ENCODE measurements at regions not wholly inside any gene's neighbourhood (a gene's known extent, or its start where the extent isn't known, plus 50 kb on each side); places are given as distances from the start of the nearest gene placed in this dataset.
"Not testable (repeated sequence)": the region's sequence is repeated elsewhere in the genome, so short reads cannot be mapped to it uniquely, and the experiment has no call there.

DNA sequence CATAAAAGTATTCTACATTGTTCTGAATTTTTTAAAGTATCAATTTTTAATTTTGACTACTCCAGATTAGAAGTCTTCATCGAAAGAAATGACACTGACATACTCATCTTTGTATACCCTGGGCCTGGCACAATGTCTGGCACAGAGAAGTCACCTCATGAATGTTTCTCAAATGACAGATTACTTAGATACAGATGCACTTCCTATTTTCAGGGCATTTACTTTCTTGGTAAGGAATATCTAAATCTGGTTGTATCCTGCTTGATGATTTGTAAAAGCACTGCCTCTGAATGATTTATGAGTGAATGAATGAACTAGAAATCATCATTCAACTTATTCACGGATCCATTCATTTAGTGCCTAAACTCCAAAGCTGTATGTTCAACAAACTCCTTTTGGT is 1784.7 kb downstream of the LRRC4C start:
- DNase-seq (ENCODE audit: low spot score), result no peak

DNA sequence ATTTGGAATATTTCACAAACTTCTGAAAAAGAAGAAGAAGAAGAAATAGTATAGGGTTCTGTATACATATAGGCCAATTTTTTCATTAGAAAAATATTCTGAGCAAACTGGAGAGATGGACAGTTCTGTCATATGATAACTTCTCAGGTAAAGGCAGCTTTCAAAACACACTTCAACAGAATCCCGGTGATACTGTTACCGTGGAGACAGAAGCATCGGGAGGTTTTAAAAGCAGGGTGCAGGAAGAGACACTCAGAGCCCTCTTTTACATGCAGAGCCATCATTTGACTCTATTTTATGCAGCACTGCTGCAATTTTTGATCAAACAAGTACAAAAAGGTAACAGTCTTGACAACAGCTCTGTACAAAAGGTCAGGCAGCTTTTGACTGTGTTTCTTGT is 1785.4 kb downstream of the LRRC4C start:
- no peak for DNase-seq (ENCODE audit: low spot score)

DNA sequence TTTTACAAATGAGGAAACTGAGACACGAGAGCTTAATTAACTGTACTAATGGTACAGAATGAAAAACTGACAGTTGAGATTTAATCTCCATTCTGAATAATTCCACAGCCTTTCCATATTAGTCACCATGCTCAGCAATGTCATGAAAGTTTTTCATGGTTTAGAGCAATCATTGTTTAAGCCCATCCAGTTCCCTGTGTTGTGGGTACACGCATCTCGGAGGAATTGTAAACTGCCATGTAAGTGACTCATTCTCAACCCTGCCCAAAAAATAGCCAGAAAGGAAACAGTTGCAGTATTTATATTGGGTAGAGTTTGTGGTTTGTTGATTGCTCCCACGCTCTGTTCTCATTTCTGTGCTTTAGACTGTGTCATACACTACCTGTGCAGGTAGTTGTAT is 1790.8 kb downstream of the LRRC4C start:
- DNase-seq (ENCODE audit: low spot score), result no peak

DNA sequence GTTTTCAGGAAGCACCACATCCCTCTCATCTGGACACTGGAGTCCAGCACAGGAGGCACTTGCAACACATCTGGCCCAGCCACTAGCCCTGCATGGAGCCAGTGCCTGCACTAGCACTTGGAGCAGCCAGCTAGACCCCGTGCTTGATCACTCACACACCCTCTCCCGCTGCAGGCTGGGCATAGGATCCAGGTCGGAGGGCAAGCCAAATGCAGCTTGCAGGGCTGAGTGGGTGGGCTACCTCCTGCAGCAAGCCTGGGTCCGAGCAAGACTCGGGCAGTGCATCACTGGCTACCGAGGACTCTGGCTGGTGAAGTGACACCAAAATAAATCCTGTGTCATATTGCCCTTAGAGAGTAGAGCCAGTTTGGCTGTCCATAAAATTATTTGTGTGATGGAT is 1795.4 kb downstream of the LRRC4C start:
- DNase-seq (ENCODE audit: low spot score), result no peak

DNA sequence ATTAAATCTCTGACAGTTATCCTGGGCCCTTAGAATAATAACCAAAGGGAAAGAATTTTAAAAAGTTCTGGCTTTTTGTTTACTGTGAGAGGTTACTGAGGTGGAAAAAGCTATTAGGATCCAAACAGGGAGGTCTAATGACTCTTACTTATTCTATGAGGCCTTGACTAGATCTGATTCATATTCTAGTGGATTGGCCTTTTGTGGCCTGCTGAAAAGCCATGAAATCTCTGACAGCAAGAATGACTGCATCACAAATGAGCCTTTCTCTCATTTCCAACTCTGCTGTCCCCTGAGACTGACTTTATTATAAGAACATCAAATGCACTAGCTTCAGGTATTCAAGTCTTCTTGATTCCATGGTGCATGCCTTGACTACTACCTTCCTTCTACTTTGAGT is 1797.6 kb downstream of the LRRC4C start:
- no peak for DNase-seq (ENCODE audit: low spot score)

DNA sequence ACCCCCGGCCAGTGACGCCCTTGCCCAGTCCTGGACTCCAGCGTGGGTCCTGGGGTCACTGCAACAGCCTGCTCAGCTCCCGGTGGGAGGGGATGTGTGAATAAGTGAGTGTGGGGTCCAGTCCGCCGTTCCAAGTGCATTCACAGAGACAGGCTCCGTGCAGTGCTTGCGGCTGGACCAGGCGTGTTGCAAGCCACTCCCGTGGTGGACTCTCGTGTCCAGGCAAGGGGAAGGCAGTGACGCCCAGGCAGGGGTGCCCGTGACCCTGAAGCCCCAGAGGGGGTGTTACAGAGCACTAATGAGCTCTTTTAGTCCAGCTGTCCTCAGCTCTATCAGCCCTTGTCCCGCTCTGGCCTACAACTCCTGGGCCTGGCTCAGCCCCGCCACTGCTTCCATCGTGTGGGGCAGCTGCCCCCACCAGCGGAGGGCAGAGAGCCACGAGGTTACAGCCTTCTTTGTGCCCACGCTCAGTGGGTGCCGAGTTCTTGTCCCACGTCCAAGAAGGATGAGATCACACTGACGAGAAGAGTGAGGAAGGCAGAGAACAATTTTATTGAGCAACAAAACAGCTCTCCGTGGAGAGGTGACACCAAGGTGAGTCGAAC is 1807.5 kb downstream of the LRRC4C start:
- no peak for DNase-seq (ENCODE audit: low spot score)

DNA sequence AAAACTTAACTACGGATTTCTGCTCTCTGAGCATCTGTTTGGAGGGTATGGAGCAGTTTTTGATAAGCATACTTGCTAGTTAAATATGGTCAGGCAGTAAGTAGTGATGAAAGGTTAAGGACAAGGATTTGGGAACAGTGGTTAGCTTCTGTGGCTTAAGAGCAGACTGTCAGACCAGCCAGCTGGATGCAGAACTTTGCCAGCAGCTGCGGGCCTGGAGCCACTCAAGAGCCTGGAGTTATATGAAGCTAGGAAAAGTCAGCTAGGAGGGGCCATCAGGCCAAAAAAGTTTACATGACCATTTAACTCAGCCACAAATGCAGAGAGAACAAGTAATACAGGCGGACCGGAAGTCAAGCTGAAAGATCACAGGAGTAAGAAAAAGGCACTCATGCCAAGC is 1817.7 kb downstream of the LRRC4C start:
- no peak for DNase-seq (ENCODE audit: low spot score)

DNA sequence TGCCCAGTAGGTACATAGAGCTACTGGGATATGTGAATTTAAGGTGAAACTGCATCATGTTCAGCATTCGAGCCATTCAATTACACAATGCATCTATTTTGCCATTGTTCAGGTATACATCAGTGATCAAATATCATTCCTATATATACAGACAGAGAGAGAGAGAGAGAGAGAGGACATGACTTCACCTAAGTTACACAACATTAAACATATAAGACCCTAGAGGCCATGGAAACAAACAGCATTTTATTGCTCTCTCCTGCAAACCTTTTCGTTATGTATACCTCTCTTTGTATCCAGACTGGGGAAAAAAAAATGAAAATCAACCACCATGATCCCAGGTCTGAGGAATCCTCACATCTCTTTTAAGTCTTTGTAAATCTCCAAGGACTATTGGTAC is 1829.1 kb downstream of the LRRC4C start:
- DNase-seq (ENCODE audit: low spot score), result no peak

DNA sequence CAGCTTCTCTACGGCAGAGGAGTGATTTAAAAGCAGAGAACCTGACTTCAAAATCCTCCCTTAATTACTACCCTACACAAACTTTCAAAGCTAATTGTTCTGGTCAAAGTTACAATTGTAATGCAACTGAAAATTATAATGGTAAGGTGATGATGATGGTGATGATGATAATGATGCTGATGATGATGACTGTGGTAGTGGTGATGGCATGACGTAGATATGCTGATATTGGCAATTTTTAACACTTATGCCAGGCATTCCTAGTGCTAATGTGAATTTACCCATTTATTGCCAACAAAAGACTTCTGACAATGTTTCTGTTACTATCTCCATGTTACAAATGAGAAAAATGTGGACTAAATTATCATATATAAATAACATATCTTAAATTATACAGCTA is 1831.1 kb downstream of the LRRC4C start:
- DNase-seq (ENCODE audit: low spot score), result no peak

DNA sequence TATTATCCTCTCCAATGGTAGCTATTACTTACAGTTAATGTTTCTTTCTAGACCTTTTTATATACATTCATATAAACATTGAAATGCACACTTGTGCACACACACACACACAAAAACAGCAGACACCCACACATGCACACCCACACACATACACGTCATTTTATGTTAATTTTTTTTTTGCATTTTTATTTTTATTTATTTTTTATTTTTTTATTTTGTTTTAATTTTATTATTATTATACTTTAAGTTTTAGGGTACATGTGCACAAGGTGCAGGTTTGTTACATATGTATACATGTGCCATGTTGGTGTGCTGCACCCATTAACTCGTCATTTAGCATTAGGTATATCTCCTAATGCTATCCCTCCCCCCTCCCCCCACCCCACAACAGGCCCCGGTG is 1839.1 kb downstream of the LRRC4C start:
- DNase-seq (ENCODE audit: low spot score), result not testable (repeated sequence)

DNA sequence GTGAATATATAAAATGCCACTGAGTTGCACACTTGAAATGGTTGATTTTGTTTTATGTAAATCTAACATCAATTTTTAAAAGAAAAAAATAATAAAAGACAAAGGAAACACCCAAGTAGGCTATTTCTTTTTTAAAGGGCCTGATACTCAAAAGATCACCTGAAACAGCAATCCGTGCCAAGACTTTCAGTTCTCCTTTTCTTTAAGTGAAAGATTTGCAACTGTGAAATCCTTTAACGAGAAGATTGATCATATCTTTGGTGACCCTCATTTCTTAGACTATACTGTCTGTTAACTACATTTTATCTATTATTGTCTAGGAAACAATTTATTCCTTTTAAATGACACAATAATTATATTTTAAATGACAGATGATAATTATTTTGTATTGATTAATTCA is 1841.5 kb downstream of the LRRC4C start:
- DNase-seq (ENCODE audit: low spot score), result no peak

DNA sequence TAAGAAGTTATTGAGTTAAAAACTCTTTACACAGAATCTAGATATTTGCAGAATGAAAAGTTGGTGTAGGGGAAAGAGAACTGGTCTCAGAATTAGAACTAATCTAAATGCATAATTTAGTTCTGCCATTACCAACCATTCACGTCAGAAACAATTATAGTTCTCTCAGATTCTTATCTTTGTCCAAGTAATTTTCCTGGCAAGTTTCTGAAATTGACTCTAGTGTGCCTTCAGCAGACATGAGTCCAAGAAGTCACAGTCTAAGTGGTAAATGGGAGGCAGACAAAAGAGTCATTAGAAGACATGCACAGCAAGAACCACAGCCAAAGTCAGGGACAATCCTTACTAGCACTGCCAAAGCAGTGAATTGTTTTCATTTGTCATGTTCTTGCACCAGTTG is 1870.1 kb downstream of the LRRC4C start:
- no peak for DNase-seq (ENCODE audit: low spot score)

DNA sequence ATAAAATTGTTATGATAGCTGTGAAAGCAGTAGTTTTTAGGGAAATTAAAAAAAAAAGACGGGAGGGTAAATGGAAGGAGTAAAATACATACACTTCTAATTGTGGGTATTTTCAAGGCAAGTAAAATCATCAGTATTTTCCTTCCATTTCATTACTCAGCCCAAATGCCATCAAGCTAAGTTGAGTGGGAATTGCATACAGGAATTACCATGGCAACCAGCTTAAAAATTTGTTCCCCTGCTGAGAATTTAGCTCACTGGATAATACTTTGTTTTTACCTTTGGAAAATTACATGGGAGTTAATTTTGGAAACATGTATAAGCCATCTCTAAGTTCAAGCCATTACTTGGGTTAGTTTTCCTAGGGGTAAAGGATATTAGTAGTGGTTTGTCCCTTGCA is 1873.4 kb downstream of the LRRC4C start:
- DNase-seq (ENCODE audit: low spot score), result no peak

DNA sequence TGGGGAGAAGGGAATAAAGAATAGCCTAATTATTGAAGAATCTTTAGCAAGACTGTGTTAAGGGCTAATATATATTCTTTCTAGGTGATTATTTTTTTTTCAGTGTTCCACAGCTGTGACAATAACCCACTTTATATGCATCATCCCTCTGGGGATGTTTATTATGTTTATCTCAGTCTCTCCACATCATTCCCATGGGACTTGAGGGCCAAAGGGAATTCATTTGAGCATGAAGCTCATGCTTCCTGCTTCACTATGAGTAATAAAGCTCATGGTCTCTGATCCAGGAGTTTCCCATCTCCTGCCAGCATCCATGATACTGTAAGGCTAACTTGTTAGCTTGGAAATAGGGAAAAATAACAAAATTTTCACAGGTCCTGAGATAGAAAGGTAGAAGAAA is 1888.4 kb downstream of the LRRC4C start:
- no peak for DNase-seq (ENCODE audit: low spot score)

DNA sequence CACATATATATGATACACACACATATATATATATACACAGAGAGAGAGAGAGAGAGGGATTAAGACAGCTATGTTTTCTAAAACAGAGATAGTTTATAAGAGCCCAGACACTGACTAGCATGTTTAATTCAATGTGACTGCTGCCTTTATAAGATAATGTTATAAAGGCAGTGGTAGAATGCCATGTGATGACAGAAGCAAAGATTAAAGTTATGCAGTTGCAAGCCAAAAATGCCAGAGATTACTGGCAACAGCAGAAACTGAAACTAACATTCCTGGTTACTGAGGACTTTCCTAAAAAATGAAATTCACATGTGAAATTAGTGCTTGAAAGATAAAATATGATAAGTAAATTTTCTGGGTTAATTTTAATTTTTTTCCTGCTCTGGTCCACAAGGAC is 1888.9 kb downstream of the LRRC4C start:
- no peak for DNase-seq (ENCODE audit: low spot score)

DNA sequence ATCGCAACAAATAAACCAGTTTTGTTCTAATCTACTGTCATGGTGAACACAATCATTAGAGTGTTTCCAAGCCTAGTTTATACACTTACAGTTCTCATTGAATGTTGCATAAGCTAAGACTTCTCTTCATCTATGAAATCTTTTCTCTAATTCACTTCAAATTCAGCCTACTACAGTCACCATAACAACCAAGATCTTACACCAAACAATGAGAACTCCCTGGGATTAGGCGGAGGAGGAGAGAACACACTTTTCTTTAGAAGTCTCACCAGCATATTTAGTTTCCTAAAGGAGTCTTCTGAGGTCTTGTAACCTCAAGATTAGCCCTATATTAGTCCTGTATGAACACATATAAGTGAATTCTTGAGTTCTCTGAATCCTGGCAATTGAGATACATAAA is 1889.7 kb downstream of the LRRC4C start:
- DNase-seq (ENCODE audit: low spot score), result no peak

DNA sequence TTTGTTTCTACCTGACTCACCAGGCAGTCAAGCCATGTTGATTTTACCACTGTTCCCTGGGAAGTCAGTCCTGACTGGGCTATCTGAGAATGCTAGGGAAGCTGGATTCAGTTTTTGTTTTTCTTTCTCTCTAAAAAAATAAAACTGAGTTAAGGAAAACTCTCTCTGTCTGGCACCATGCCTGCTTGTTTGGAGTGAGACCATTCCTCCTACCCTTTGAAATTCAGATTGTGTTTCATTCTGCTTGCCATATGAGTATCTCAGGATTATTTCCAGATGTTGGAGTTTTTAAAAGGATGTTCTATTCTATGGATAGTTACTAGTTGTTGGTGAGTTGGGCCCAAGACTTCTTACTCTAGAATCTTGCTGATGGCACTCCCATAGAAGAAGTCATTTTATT is 1917.0 kb downstream of the LRRC4C start:
- no peak for DNase-seq (ENCODE audit: low spot score)

DNA sequence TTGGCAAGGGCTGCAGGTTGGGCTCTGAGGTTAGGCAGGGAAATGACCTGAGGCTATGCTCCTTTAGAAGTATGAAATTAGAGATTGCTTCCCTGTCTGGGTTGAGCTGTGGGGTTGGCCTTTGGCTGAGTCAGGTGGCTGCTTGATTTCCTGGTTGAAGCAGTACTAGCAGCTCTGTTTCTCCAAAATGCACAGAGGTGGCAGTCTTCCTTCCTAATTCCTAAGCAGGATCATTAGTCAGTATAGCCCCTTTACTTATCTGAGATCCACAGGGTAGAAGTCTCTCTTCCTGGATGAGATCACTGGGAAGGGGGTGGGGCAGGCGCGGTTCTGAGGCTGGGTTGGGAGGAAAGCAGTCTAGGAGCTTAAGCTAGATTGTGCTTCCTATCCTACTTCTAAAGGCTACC is 1917.5 kb downstream of the LRRC4C start:
- DNase-seq (ENCODE audit: low spot score), result no peak

DNA sequence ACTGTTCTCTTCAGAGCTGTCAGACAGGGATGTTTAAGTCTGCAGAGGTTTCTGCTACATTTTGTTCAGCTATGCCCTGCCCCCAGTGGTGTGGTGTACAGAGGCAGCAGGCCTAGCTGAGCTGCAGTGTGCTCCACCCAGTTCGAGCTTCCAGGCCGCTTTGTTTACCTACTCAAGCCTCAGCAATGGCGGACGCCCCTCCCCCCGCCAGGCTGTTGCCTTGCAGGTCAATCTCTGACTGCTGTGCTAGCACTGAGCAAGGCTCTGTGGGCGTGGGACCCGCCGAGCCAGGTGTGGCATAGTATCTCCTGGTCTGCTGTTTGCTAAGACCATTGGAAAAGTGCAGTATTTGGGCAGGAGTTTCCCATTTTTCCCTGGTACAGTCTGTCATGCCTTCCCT is 1923.1 kb downstream of the LRRC4C start:
- not testable (repeated sequence) for DNase-seq (ENCODE audit: low spot score)

Measured in RKO (cell line).